Gastroesophageal sphincter (tissue), 4 donors: ENCODE measurements at regions not wholly inside any gene's neighbourhood (a gene's known extent, or its start where the extent isn't known, plus 50 kb on each side); places are given as distances from the start of the nearest gene placed in this dataset.

Source experiments
- ATAC-seq: fragments of 150-250 bp; one replicate; pipeline ENCODE4 v1.9.1; 2016; ENCODE audit warnings: mild to moderate bottlenecking, moderate library complexity
- H3K27ac ChIP-seq, 4 donors: fragments of 200-600 bp; sonication (generic) in 3 of 4; 1 replicate in 3 of 4; 2 replicates in 1 of 4; pipeline ENCODE4 v1.5.1; 2016 to 2019
- H3K27me3 ChIP-seq: fragments of 200-600 bp; sonication (generic); one replicate; pipeline ENCODE4 v1.5.1; 2019
- H3K36me3 ChIP-seq, 2 donors: fragments of 200-600 bp; sonication (generic); one replicate each; pipeline ENCODE4 v1.5.1; 2019; ENCODE audit warnings: control low read depth in 1 of 2
- H3K4me1 ChIP-seq, 3 donors: fragments of 200-600 bp; sonication (generic); 1 replicate in 2 of 3; 2 replicates in 1 of 3; pipeline ENCODE4 v1.5.1; 2016 to 2019; ENCODE audit warnings: control low read depth in 2 of 3
- H3K4me3 ChIP-seq, 2 donors: fragments of 200-600 bp; sonication (generic); one replicate each; pipeline ENCODE4 v1.5.1; 2019; ENCODE audit warnings: mild to moderate bottlenecking in 1 of 2, moderate library complexity in 1 of 2
- H3K9me3 ChIP-seq, 3 donors: fragments of 200-600 bp; sonication (generic); one replicate each; pipeline ENCODE4 v1.5.1; 2017 to 2019; ENCODE audit warnings: control low read depth in 2 of 3
- CTCF ChIP-seq, 4 experiments: fragments of 200-600 bp in 2 of 4; fragments of 450-650 bp in 2 of 4; sonication (generic) in 1 of 4; IDR thresholded peaks; one replicate each; pipeline ENCODE4 v1.5.1; 2017 to 2019; ENCODE audit warnings: antibody characterized with exemption in 4 of 4, mild to moderate bottlenecking in 2 of 4, moderate library complexity in 2 of 4
- EP300 ChIP-seq: sonication (generic); formaldehyde crosslinking; IDR thresholded peaks from one replicate; pipeline ENCODE4 v1.6.1; 2017; ENCODE audit warnings: antibody characterized with exemption, mild to moderate bottlenecking
- POLR2A ChIP-seq, 2 donors: fragments of 450-650 bp; IDR thresholded peaks; one replicate each; pipeline ENCODE4 v1.6.1; 2017; ENCODE audit warnings: antibody characterized with exemption in 2 of 2, mild to moderate bottlenecking in 2 of 2, moderate library complexity in 1 of 2
- POLR2AphosphoS5 ChIP-seq: sonication (generic); formaldehyde crosslinking; IDR thresholded peaks from one replicate; pipeline ENCODE4 v1.6.1; 2017; ENCODE audit warnings: antibody characterized with exemption
- WGBS, 2 donors: methylation state at CpG; one replicate each; pipeline ENCODE4 v1.1.5; 2018; ENCODE audit warnings: low coverage in 1 of 2; 5-methylcytosine and 5-hydroxymethylcytosine counted together

GRCh38 chr6:134436950-134437349, 119.0 kb upstream of the SGK1 start:
- Histone ChIP-seq H3K27ac (no peak overlapping the region), H3K27me3 (no peaks in the 10 kb centered on the region), H3K4me3 (no peak overlapping the region), H3K36me3 (no peaks in the 10 kb centered on the region), H3K4me1 (peaks cover 0 to 8% (median 0%) of the 10 kb centered on the region in 3 donors), H3K9me3 (no peaks in the 10 kb centered on the region)
- ATAC-seq: no peak
- WGBS, 2 donors: 14 to 77% methylated on average over 1 of the region's 1 CpG
- TF ChIP-seq CTCF (IDR thresholded peaks at IDR 0.05) (no peak), EP300 (no peak), POLR2A (IDR thresholded peaks at IDR 0.05) (no peak), POLR2AphosphoS5 (no peak)

GRCh38 chr6:134436281-134436815, 118.4 kb upstream of the SGK1 start:
- H3K9me3 ChIP-seq: no peaks in the 10 kb centered on the region
- TF ChIP-seq POLR2AphosphoS5 (no peak), CTCF (IDR thresholded peaks at IDR 0.05) (no peak), EP300 (no peak), POLR2A (IDR thresholded peaks at IDR 0.05) (no peak)
- H3K36me3 ChIP-seq: no peaks in the 10 kb centered on the region
- H3K27me3 ChIP-seq: no peaks in the 10 kb centered on the region
- peak overlapping the region in 1 of 4 donors; percentile 37 for H3K27ac ChIP-seq
- H3K4me1 ChIP-seq: peaks cover 0 to 8% (median 0%) of the 10 kb centered on the region in 3 donors
- WGBS, 2 donors: 46 to 74% methylated on average over 8 to 9 of the region's 9 CpGs
- no peak overlapping the region for H3K4me3 ChIP-seq
- ATAC-seq: peak; percentile 81

GRCh38 chr6:134435814-134436280, 117.9 kb upstream of the SGK1 start:
- no peak overlapping the region for H3K4me3 ChIP-seq
- H3K9me3 ChIP-seq: no peaks in the 10 kb centered on the region
- H3K27ac ChIP-seq: no peak overlapping the region
- H3K36me3 ChIP-seq: no peaks in the 10 kb centered on the region
- no peaks in the 10 kb centered on the region for H3K27me3 ChIP-seq
- H3K4me1 ChIP-seq: peaks cover 0 to 8% (median 0%) of the 10 kb centered on the region in 3 donors
- TF ChIP-seq POLR2A (IDR thresholded peaks at IDR 0.05): no peak
- TF ChIP-seq POLR2AphosphoS5: no peak
- TF ChIP-seq CTCF (IDR thresholded peaks at IDR 0.05): no peak
- no peak for TF ChIP-seq EP300
- ATAC-seq: no peak
- WGBS, 2 donors: 47 to 70% methylated on average over 3 of the region's 3 CpGs

GRCh38 chr6:134434019-134434942, 116.4 kb upstream of the SGK1 start:
- no peaks in the 10 kb centered on the region for H3K27me3 ChIP-seq
- no peak overlapping the region for H3K27ac ChIP-seq
- H3K4me3 ChIP-seq: no peak overlapping the region
- no peak for TF ChIP-seq POLR2AphosphoS5
- no peak for ATAC-seq
- H3K36me3 ChIP-seq: no peaks in the 10 kb centered on the region
- no peaks in the 10 kb centered on the region for H3K9me3 ChIP-seq
- 91 to 98% methylated on average over 4 to 9 of the region's 9 CpGs for WGBS, 2 donors
- peaks cover 0 to 8% (median 0%) of the 10 kb centered on the region in 3 donors for H3K4me1 ChIP-seq

GRCh38 chr6:134432036-134432435, 114.1 kb upstream of the SGK1 start:
- no peak for ATAC-seq

More at GRCh38 chr6:134432036-134432435, 114.1 kb upstream of the SGK1 start:
- TF ChIP-seq CTCF (IDR thresholded peaks at IDR 0.05): no peak
- no peak for TF ChIP-seq POLR2A (IDR thresholded peaks at IDR 0.05)
- no peak for TF ChIP-seq POLR2AphosphoS5
- no peak for TF ChIP-seq EP300
- Histone ChIP-seq H3K4me1 (peaks cover 0 to 4% (median 0%) of the 10 kb centered on the region in 3 donors), H3K27ac (no peak overlapping the region), H3K4me3 (no peak overlapping the region), H3K36me3 (no peaks in the 10 kb centered on the region), H3K9me3 (no peaks in the 10 kb centered on the region), H3K27me3 (no peaks in the 10 kb centered on the region)
- 64 to 73% methylated on average over 2 of the region's 2 CpGs for WGBS, 2 donors
